ENCODE measurements at regions not wholly inside any gene's neighbourhood (a gene's known extent, or its start where the extent isn't known, plus 50 kb on each side); places are given as distances from the start of the nearest gene placed in this dataset.

- ChIA-PET CTCF (interaction anchor here (0.9 to 1.4 kb wide), 2 partner anchors 9 to 10 kb away, joined by 3 to 4 read pairs; no protein-coding TSS in a partner anchor), POLR2A (no interaction called here)
- DNase-seq (ENCODE audit: extremely low spot score) = no peak
- TF ChIP-seq CTCF (IDR thresholded peaks at IDR 0.05; ENCODE audit: control extremely low read depth, extremely low read depth, low read depth, missing control alignments) = no peak
Measured at GRCh38 chr5:117286813-117287212, 712.2 kb upstream of the SEMA6A start.

- no peak for DNase-seq (ENCODE audit: extremely low spot score)
- ChIA-PET CTCF (no interaction called here), POLR2A (no interaction called here)
- no peak for TF ChIP-seq CTCF (IDR thresholded peaks at IDR 0.05; ENCODE audit: control extremely low read depth, extremely low read depth, low read depth, missing control alignments)
Measured at GRCh38 chr5:117271656-117272055, 697.0 kb upstream of the SEMA6A start.

GRCh38 chr5:117266280-117266679 lies 691.7 kb upstream of the SEMA6A start:
- CTCF ChIA-PET = interaction anchor here (1.7 to 2.1 kb wide), 3 partner anchors 11 to 41 kb away, joined by 3 to 7 read pairs (median 6); no protein-coding TSS in a partner anchor
- DNase-seq (ENCODE audit: extremely low spot score) = no peak
- TF ChIP-seq CTCF (IDR thresholded peaks at IDR 0.05; ENCODE audit: control extremely low read depth, extremely low read depth, low read depth, missing control alignments) = no peak
- POLR2A ChIA-PET = no interaction called here

- POLR2A ChIA-PET = no interaction called here
- TF ChIP-seq CTCF (IDR thresholded peaks at IDR 0.05; ENCODE audit: control extremely low read depth, extremely low read depth, low read depth, missing control alignments) = no peak
- no peak for DNase-seq (ENCODE audit: extremely low spot score)
- CTCF ChIA-PET = no interaction called here
Measured at GRCh38 chr5:117263231-117263630, 688.6 kb upstream of the SEMA6A start.

- POLR2A ChIA-PET = no interaction called here
- CTCF ChIA-PET = interaction anchor here (0.8 to 1.3 kb wide), 2 partner anchors 9 to 21 kb away, joined by 3 to 4 read pairs; no protein-coding TSS in a partner anchor
- DNase-seq (ENCODE audit: extremely low spot score) = no peak
- no peak for TF ChIP-seq CTCF (IDR thresholded peaks at IDR 0.05; ENCODE audit: control extremely low read depth, extremely low read depth, low read depth, missing control alignments)
Measured at GRCh38 chr5:117262572-117263131, 688.0 kb upstream of the SEMA6A start.

- CTCF ChIA-PET = interaction anchor here (0.8 to 1.3 kb wide), 2 partner anchors 9 to 21 kb away, joined by 3 to 4 read pairs; no protein-coding TSS in a partner anchor
- TF ChIP-seq CTCF (IDR thresholded peaks at IDR 0.05; ENCODE audit: control extremely low read depth, extremely low read depth, low read depth, missing control alignments) = no peak
- DNase-seq (ENCODE audit: extremely low spot score) = no peak
- POLR2A ChIA-PET = no interaction called here
Measured at GRCh38 chr5:117261948-117262571, 687.4 kb upstream of the SEMA6A start.
